ENCODE measurements at regions not wholly inside any gene's neighbourhood (a gene's known extent, or its start where the extent isn't known, plus 50 kb on each side); places are given as distances from the start of the nearest gene placed in this dataset.

DNA sequence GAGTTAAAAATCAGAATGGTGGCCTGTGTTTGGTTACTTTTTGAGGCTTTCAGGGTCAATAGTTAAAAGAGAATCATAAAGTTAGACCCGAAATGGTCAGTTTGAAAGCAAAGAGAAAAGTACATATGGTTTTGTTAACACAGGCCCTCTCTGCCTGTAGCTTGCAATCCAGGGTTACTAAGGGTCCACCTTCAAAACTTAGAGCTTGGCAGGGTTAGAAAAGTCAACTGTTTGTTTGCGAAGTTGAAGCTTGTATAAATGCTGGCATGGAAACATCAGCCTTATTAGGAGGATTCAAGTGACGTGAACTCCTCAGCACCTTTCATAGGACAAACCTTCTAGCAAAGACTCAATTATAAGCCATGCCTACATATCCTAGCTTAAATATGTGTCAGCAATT lies 196.3 kb upstream of the SEMA3A start:
- Mint-ChIP-seq H3K27me3 (ENCODE audit: insufficient read depth, low read depth, poor library complexity) (no peaks in the 10 kb centered on the region), H3K4me1 (no peaks in the 10 kb centered on the region), H3K27ac (no peak overlapping the region), H3K9me3 (no peaks in the 10 kb centered on the region), H3K4me3 (no peak overlapping the region), H3K36me3 (ENCODE audit: low read depth) (no peaks in the 10 kb centered on the region)
- no peak for DNase-seq (ENCODE audit: low spot score)
- H3K27ac ChIP-seq (ENCODE audit: low read depth): no peak overlapping the region
- no peaks in the 10 kb centered on the region for H3K79me2 ChIP-seq (replicated peaks; ENCODE audit: insufficient read depth)
- TF ChIP-seq POLR2AphosphoS5 (IDR thresholded peaks at IDR 0.05; ENCODE audit: low read depth) (no peak), CREB1 (CRISPR knock-in tag; IDR thresholded peaks at IDR 0.05; ENCODE audit: low read depth) (no peak)
- TF ChIP-seq, protein P1, sequence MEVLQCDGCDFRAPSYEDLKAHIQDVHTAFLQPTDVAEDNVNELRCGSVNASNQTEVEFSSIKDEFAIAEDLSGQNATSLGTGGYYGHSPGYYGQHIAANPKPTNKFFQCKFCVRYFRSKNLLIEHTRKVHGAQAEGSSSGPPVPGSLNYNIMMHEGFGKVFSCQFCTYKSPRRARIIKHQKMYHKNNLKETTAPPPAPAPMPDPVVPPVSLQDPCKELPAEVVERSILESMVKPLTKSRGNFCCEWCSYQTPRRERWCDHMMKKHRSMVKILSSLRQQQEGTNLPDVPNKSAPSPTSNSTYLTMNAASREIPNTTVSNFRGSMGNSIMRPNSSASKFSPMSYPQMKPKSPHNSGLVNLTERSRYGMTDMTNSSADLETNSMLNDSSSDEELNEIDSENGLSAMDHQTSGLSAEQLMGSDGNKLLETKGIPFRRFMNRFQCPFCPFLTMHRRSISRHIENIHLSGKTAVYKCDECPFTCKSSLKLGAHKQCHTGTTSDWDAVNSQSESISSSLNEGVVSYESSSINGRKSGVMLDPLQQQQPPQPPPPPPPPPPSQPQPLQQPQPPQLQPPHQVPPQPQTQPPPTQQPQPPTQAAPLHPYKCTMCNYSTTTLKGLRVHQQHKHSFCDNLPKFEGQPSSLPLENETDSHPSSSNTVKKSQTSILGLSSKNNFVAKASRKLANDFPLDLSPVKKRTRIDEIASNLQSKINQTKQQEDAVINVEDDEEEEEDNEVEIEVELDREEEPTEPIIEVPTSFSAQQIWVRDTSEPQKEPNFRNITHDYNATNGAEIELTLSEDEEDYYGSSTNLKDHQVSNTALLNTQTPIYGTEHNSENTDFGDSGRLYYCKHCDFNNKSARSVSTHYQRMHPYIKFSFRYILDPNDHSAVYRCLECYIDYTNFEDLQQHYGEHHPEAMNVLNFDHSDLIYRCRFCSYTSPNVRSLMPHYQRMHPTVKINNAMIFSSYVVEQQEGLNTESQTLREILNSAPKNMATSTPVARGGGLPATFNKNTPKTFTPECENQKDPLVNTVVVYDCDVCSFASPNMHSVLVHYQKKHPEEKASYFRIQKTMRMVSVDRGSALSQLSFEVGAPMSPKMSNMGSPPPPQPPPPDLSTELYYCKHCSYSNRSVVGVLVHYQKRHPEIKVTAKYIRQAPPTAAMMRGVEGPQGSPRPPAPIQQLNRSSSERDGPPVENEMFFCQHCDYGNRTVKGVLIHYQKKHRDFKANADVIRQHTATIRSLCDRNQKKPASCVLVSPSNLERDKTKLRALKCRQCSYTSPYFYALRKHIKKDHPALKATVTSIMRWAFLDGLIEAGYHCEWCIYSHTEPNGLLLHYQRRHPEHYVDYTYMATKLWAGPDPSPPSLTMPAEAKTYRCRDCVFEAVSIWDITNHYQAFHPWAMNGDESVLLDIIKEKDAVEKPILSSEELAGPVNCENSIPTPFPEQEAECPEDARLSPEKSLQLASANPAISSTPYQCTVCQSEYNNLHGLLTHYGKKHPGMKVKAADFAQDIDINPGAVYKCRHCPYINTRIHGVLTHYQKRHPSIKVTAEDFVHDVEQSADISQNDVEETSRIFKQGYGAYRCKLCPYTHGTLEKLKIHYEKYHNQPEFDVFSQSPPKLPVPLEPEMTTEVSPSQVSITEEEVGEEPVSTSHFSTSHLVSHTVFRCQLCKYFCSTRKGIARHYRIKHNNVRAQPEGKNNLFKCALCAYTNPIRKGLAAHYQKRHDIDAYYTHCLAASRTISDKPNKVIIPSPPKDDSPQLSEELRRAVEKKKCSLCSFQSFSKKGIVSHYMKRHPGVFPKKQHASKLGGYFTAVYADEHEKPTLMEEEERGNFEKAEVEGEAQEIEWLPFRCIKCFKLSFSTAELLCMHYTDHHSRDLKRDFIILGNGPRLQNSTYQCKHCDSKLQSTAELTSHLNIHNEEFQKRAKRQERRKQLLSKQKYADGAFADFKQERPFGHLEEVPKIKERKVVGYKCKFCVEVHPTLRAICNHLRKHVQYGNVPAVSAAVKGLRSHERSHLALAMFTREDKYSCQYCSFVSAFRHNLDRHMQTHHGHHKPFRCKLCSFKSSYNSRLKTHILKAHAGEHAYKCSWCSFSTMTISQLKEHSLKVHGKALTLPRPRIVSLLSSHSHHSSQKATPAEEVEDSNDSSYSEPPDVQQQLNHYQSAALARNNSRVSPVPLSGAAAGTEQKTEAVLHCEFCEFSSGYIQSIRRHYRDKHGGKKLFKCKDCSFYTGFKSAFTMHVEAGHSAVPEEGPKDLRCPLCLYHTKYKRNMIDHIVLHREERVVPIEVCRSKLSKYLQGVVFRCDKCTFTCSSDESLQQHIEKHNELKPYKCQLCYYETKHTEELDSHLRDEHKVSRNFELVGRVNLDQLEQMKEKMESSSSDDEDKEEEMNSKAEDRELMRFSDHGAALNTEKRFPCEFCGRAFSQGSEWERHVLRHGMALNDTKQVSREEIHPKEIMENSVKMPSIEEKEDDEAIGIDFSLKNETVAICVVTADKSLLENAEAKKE (CRISPR knock-in tag; IDR thresholded peaks at IDR 0.05): no peak
- TF ChIP-seq, protein P2, sequence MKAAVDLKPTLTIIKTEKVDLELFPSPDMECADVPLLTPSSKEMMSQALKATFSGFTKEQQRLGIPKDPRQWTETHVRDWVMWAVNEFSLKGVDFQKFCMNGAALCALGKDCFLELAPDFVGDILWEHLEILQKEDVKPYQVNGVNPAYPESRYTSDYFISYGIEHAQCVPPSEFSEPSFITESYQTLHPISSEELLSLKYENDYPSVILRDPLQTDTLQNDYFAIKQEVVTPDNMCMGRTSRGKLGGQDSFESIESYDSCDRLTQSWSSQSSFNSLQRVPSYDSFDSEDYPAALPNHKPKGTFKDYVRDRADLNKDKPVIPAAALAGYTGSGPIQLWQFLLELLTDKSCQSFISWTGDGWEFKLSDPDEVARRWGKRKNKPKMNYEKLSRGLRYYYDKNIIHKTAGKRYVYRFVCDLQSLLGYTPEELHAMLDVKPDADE (IDR thresholded peaks at IDR 0.05): no peak
- TF ChIP-seq, protein P3, sequence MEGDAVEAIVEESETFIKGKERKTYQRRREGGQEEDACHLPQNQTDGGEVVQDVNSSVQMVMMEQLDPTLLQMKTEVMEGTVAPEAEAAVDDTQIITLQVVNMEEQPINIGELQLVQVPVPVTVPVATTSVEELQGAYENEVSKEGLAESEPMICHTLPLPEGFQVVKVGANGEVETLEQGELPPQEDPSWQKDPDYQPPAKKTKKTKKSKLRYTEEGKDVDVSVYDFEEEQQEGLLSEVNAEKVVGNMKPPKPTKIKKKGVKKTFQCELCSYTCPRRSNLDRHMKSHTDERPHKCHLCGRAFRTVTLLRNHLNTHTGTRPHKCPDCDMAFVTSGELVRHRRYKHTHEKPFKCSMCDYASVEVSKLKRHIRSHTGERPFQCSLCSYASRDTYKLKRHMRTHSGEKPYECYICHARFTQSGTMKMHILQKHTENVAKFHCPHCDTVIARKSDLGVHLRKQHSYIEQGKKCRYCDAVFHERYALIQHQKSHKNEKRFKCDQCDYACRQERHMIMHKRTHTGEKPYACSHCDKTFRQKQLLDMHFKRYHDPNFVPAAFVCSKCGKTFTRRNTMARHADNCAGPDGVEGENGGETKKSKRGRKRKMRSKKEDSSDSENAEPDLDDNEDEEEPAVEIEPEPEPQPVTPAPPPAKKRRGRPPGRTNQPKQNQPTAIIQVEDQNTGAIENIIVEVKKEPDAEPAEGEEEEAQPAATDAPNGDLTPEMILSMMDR (conservative IDR thresholded peaks at IDR 0.05; ENCODE audit: low read depth in 2 of 2): no peak
- H3K36me3 ChIP-seq (ENCODE audit: insufficient read depth): no peaks in the 10 kb centered on the region
- peak overlapping the region; percentile 45 for H2AFZ ChIP-seq
- ATAC-seq: no peak
- peaks cover 7% of the 10 kb centered on the region; the same call in 1 of the 2 replicates for H3K9me2 ChIP-seq (ENCODE audit: insufficient read depth)
- no peak overlapping the region for H3K4me2 ChIP-seq
- H3F3A ChIP-seq (replicated peaks; ENCODE audit: low read depth): no peaks in the 10 kb centered on the region
- no peaks in the 10 kb centered on the region for H3K27me3 ChIP-seq (ENCODE audit: insufficient read depth)
- no peaks in the 10 kb centered on the region for H4K20me1 ChIP-seq (replicated peaks; ENCODE audit: insufficient read depth)
- no peak overlapping the region for H3K4me3 ChIP-seq
- H3K4me1 ChIP-seq (ENCODE audit: insufficient read depth): no peaks in the 10 kb centered on the region

Data from GM23338 (cell line).